PC-3 (cell line): ENCODE measurements at regions not wholly inside any gene's neighbourhood (a gene's known extent, or its start where the extent isn't known, plus 50 kb on each side); places are given as distances from the start of the nearest gene placed in this dataset.

ENCODE experiments used
- EZH2phosphoT487 ChIP-seq: fragments of 300-600 bp; sonication (generic); IDR thresholded peaks from 2 replicates; pipeline ENCODE4 v1.6.1; 2018; ENCODE audit warnings: mild to moderate bottlenecking, antibody characterized with exemption, low read length, borderline replicate concordance
- TF ChIP-seq, protein P1 (sequence below): fragments of 300-600 bp; sonication (generic); conservative IDR thresholded peaks from 2 replicates; pipeline ENCODE4 v1.5.1; 2017; ENCODE audit warnings: antibody characterized with exemption, low read depth, mild to moderate bottlenecking, low read length

DNA sequence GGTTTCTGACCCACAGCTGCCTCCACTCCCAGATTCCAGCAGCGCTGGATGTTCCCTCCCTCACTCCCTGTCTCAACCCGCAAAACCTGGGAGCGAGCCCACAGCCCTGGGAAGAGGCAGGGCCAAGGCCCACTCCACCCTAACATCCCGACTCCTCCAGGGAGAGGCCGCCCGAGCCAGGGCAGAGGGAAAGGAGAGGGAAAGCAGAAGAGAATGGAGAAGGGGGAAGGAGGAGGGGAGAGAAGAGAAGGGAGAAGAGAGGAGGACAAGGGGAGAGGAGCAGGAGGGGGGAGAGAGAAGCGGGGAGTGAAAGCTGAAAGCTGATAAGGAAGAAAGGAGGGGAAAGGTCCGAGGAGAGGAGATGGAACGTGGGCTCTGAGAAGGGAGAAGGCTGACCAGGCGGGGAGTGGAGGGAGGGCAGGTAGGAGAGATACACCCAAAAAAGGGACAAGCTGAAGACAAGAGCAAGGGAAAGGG is 120.2 kb upstream of the PJA1 start:
- no peak for TF ChIP-seq EZH2phosphoT487
- TF ChIP-seq, protein P1, sequence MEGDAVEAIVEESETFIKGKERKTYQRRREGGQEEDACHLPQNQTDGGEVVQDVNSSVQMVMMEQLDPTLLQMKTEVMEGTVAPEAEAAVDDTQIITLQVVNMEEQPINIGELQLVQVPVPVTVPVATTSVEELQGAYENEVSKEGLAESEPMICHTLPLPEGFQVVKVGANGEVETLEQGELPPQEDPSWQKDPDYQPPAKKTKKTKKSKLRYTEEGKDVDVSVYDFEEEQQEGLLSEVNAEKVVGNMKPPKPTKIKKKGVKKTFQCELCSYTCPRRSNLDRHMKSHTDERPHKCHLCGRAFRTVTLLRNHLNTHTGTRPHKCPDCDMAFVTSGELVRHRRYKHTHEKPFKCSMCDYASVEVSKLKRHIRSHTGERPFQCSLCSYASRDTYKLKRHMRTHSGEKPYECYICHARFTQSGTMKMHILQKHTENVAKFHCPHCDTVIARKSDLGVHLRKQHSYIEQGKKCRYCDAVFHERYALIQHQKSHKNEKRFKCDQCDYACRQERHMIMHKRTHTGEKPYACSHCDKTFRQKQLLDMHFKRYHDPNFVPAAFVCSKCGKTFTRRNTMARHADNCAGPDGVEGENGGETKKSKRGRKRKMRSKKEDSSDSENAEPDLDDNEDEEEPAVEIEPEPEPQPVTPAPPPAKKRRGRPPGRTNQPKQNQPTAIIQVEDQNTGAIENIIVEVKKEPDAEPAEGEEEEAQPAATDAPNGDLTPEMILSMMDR = no peak
